LNCaP clone FGC (cell line): ENCODE measurements at regions not wholly inside any gene's neighbourhood (a gene's known extent, or its start where the extent isn't known, plus 50 kb on each side); places are given as distances from the start of the nearest gene placed in this dataset.

Experiments used
- DNase-seq: peaks from one replicate; pipeline ENCODE4 v3.0.0-alpha.2; 2011; ENCODE audit warnings: low read depth
- H3K4me3 ChIP-seq: 2 replicates; pipeline ENCODE4 v1.5.1; 2011; ENCODE audit warnings: mild to moderate bottlenecking, low read depth, low read length, control low read depth
- CTCF ChIP-seq: IDR thresholded peaks from 2 replicates; pipeline ENCODE4 v1.5.1; 2012; ENCODE audit warnings: mild to moderate bottlenecking; ENCODE audit not compliant: control insufficient read depth, insufficient read depth; ENCODE audit errors: extremely low read depth

- no peak for DNase-seq
- no peak for TF ChIP-seq CTCF
- no peak overlapping the region for H3K4me3 ChIP-seq
Measured at GRCh38 chr7:126378642-126379041, 874.1 kb downstream of the GRM8 start.

- no peak overlapping the region for H3K4me3 ChIP-seq
- no peak for DNase-seq
- no peak for TF ChIP-seq CTCF
Measured at GRCh38 chr7:126370038-126370668, 882.6 kb downstream of the GRM8 start.

- DNase-seq: no peak
- no peak for TF ChIP-seq CTCF
- H3K4me3 ChIP-seq: no peak overlapping the region
Measured at GRCh38 chr7:126362746-126363145, 890.0 kb downstream of the GRM8 start.

- no peak for TF ChIP-seq CTCF
- DNase-seq: no peak
- no peak overlapping the region for H3K4me3 ChIP-seq
Measured at GRCh38 chr7:126361183-126361582, 891.6 kb downstream of the GRM8 start.

GRCh38 chr7:126339813-126340212 lies 912.9 kb downstream of the GRM8 start:
- no peak overlapping the region for H3K4me3 ChIP-seq
- DNase-seq: no peak
- TF ChIP-seq CTCF: no peak

- no peak for TF ChIP-seq CTCF
- H3K4me3 ChIP-seq: no peak overlapping the region
- DNase-seq: no peak
Measured at GRCh38 chr7:126305671-126306070, 947.1 kb downstream of the GRM8 start.

- no peak for DNase-seq
- H3K4me3 ChIP-seq: no peak overlapping the region
- TF ChIP-seq CTCF: no peak
Measured at GRCh38 chr7:126303926-126304325, 948.8 kb downstream of the GRM8 start.
